Liver (tissue), 3 donors: ENCODE measurements at regions not wholly inside any gene's neighbourhood (a gene's known extent, or its start where the extent isn't known, plus 50 kb on each side); places are given as distances from the start of the nearest gene placed in this dataset.

Source experiments
- CTCF ChIP-seq: fragments of 150-350 bp; IDR thresholded peaks from 2 replicates; pipeline ENCODE4 v1.5.1; 2017; ENCODE audit warnings: improper control_type of control experiment, low read depth, low read length; ENCODE audit not compliant: missing input control
- FOXA2 ChIP-seq: IDR thresholded peaks from 2 replicates; pipeline ENCODE4 v1.6.1; 2016; ENCODE audit warnings: antibody characterized with exemption
- HNF4G ChIP-seq: IDR thresholded peaks from 2 replicates; pipeline ENCODE4 v1.6.1; 2016; ENCODE audit warnings: antibody characterized with exemption
- MAX ChIP-seq: IDR thresholded peaks from 2 replicates; pipeline ENCODE4 v1.6.1; 2016; ENCODE audit warnings: antibody characterized with exemption
- RAD21 ChIP-seq, 2 donors: IDR thresholded peaks; 2 replicates each; pipeline ENCODE4 v1.6.1; 2016; ENCODE audit warnings: antibody characterized with exemption in 2 of 2, mild to moderate bottlenecking in 2 of 2
- REST ChIP-seq: IDR thresholded peaks from 2 replicates; pipeline ENCODE4 v1.6.1; 2016; ENCODE audit warnings: antibody characterized with exemption, mild to moderate bottlenecking
- RXRA ChIP-seq, 2 donors: IDR thresholded peaks; 2 replicates each; pipeline ENCODE4 v1.6.1; 2017 to 2018; ENCODE audit warnings: antibody characterized with exemption in 2 of 2, mild to moderate bottlenecking in 1 of 2
- TF ChIP-seq, protein P1 (sequence below): IDR thresholded peaks from 2 replicates; pipeline ENCODE4 v1.6.1; 2016; ENCODE audit warnings: antibody characterized with exemption
- donor health status: healthy.
- donor health status: healthy.

DNA sequence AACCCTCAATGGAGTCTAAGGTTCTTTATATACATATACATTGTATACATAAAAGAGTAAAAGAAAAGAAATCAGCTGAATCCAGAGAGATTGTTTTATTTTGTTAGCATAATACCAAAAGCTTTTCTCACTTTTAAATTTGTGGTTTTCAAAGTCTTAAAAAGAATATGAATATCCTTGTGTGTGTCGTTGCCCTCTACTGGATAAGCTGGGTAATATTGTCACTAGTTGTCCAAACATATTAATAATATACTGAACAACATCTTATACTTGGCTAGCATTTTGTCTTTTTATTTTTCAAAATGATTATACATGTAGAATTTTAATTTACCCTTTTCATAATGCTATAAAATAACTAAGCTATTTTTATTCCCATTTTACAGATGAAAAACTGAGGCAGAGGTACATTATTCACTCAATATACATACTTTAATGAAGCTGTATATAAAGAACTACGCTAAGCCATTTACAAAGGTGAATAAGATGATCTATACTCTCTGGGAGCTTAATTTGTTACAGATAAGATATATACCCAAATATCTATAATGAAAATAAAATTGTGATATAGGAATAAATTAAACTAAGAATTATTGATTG is 531.7 kb downstream of the TFAP2B start:
- peak; percentile 62 for TF ChIP-seq CTCF
- TF ChIP-seq, protein P1, sequence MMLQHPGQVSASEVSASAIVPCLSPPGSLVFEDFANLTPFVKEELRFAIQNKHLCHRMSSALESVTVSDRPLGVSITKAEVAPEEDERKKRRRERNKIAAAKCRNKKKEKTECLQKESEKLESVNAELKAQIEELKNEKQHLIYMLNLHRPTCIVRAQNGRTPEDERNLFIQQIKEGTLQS: no peak
- TF ChIP-seq MAX: no peak
- peak; percentile 81 to 82 for TF ChIP-seq RAD21 (IDR thresholded peaks at IDR 0.05)
- no peak for TF ChIP-seq FOXA2
- TF ChIP-seq HNF4G: no peak
- TF ChIP-seq REST: no peak
- TF ChIP-seq RXRA (IDR thresholded peaks at IDR 0.05): no peak
